Astrocyte (in vitro differentiated cells and primary cell): ENCODE measurements at regions not wholly inside any gene's neighbourhood (a gene's known extent, or its start where the extent isn't known, plus 50 kb on each side); places are given as distances from the start of the nearest gene placed in this dataset.

Experiments
- EZH2 ChIP-seq: IDR thresholded peaks from 2 replicates; pipeline ENCODE4 v1.6.1; 2012; ENCODE audit warnings: mild to moderate bottlenecking, low read length, inconsistent platforms; ENCODE audit not compliant: insufficient read depth
- TF ChIP-seq, protein P1 (sequence below): IDR thresholded peaks from 2 replicates; pipeline ENCODE4 v1.5.1; 2011; ENCODE audit warnings: low read depth, mild to moderate bottlenecking, inconsistent platforms, low read length, moderate library complexity; ENCODE audit not compliant: insufficient read depth

DNA sequence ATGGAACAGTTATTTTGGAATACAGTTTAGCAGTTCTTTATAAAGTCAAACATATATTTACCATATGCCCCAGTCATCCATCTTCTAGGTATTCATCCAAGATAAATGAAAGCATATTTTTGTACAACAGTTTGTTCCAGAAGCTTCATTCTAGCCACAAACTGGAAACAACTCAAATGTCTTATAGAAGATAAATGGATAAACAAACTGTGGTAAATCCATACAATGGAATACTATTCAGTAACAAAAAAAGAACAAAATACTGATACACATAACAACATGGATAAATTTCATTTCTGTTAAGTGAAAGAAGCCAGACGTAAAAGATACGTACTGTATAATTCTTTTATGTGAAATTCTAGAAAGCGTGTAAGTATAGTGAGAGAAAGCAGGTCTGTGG, 167.0 kb upstream of the AHI1 start:
- TF ChIP-seq, protein P1, sequence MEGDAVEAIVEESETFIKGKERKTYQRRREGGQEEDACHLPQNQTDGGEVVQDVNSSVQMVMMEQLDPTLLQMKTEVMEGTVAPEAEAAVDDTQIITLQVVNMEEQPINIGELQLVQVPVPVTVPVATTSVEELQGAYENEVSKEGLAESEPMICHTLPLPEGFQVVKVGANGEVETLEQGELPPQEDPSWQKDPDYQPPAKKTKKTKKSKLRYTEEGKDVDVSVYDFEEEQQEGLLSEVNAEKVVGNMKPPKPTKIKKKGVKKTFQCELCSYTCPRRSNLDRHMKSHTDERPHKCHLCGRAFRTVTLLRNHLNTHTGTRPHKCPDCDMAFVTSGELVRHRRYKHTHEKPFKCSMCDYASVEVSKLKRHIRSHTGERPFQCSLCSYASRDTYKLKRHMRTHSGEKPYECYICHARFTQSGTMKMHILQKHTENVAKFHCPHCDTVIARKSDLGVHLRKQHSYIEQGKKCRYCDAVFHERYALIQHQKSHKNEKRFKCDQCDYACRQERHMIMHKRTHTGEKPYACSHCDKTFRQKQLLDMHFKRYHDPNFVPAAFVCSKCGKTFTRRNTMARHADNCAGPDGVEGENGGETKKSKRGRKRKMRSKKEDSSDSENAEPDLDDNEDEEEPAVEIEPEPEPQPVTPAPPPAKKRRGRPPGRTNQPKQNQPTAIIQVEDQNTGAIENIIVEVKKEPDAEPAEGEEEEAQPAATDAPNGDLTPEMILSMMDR = no peak
- no peak for TF ChIP-seq EZH2
